Smooth muscle cell (in vitro differentiated cells): ENCODE measurements at regions not wholly inside any gene's neighbourhood (a gene's known extent, or its start where the extent isn't known, plus 50 kb on each side); places are given as distances from the start of the nearest gene placed in this dataset.

Experiments
- DNase-seq: peaks from one replicate; lab custom pipeline; 2025; ENCODE audit not compliant: unreplicated experiment; lab: John Stamatoyannopoulos, UW
- H2AFZ ChIP-seq: fragments of 200-600 bp; sonication (generic); 2 replicates; pipeline ENCODE4 v1.6.0; 2016; ENCODE audit warnings: antibody characterized with exemption, low read depth, mild to moderate bottlenecking
- H3F3A ChIP-seq: fragments of 200-600 bp; sonication (generic); 2 replicates; pipeline ENCODE4 v1.6.0; 2017; ENCODE audit warnings: antibody characterized with exemption, low read depth
- H3K27ac ChIP-seq: fragments of 200-600 bp; sonication (generic); 2 replicates; pipeline ENCODE4 v1.5.1; 2016; ENCODE audit warnings: low read depth, mild to moderate bottlenecking
- H3K27me3 ChIP-seq: fragments of 200-600 bp; sonication (generic); 2 replicates; pipeline ENCODE4 v1.6.1; 2016; ENCODE audit warnings: low read depth, mild to moderate bottlenecking
- H3K36me3 ChIP-seq: fragments of 200-600 bp; sonication (generic); 2 replicates; pipeline ENCODE4 v1.5.1; 2016; ENCODE audit warnings: low read depth
- H3K4me1 ChIP-seq: fragments of 200-600 bp; sonication (generic); 2 replicates; pipeline ENCODE4 v1.5.1; 2016; ENCODE audit warnings: low read depth
- H3K4me2 ChIP-seq: fragments of 200-600 bp; sonication (generic); 2 replicates; pipeline ENCODE4 v1.6.0; 2016; ENCODE audit warnings: mild to moderate bottlenecking
- H3K4me3 ChIP-seq: fragments of 200-600 bp; sonication (generic); 2 replicates; pipeline ENCODE4 v1.5.1; 2016; ENCODE audit warnings: mild to moderate bottlenecking
- H3K79me2 ChIP-seq: fragments of 200-600 bp; sonication (generic); 2 replicates; pipeline ENCODE4 v1.6.0; 2016; ENCODE audit warnings: low read depth, mild to moderate bottlenecking
- H3K9ac ChIP-seq: fragments of 200-600 bp; sonication (generic); 2 replicates; pipeline ENCODE4 v1.6.0; 2016; ENCODE audit warnings: low read depth
- H3K9me3 ChIP-seq: fragments of 200-600 bp; sonication (generic); replicated peaks from 2 replicates; pipeline ENCODE4 v1.5.1; 2016; ENCODE audit warnings: low read depth
- H4K20me1 ChIP-seq: fragments of 200-600 bp; sonication (generic); 2 replicates; pipeline ENCODE4 v1.6.0; 2016; ENCODE audit warnings: low read depth
- WGBS: methylation state at CpG from one replicate; pipeline ENCODE4 v1.1.7; 2016; ENCODE audit warnings: low lambda C conversion rate; 5-methylcytosine and 5-hydroxymethylcytosine counted together
- TF ChIP-seq, protein P1 (sequence below): fragments of 200-600 bp; sonication (generic); IDR thresholded peaks from 2 replicates; pipeline ENCODE4 v1.5.1; 2017; ENCODE audit warnings: borderline replicate concordance, mild to moderate bottlenecking, antibody characterized with exemption; ENCODE audit not compliant: insufficient read depth, poor library complexity, severe bottlenecking

DNA sequence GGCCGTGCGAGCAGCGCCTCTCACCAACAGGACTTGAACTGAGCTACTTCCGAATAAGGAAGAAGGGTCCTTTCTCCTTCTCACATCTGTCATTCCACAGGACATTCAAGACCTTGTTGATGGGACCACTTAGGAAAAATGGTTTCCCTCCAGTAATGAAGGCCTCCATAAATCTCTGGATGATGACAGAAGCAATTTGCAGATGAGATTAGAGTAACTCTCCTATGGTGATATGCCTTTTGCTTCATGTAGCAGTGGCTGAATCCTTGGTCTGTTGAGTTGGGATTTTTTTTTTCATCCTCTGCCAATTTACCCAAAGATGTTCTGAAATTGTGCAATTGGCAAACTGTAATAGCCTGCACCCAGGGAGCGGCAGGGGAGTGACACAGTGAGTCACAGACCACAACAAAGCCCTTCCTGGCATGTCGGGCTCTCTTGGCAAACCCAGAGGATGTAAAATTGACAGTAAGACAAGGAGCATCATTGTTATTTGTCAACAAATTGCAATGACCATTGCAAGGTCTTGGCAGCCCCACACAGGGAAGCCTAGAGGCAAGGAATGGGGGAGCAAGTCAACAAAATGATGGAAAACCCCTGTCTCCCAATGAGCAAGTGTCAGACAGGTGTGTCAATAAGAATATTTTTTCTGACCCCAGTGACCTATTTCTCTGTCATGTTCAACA lies 275.9 kb downstream of the ACTL7B start:
- Histone ChIP-seq H3K27ac (no peak overlapping the region), H2AFZ (no peak overlapping the region), H4K20me1 (no peaks in the 10 kb centered on the region), H3K4me1 (no peaks in the 10 kb centered on the region), H3K79me2 (no peaks in the 10 kb centered on the region), H3K4me3 (no peak overlapping the region), H3F3A (no peaks in the 10 kb centered on the region), H3K9ac (no peak overlapping the region), H3K27me3 (no peaks in the 10 kb centered on the region), H3K36me3 (no peaks in the 10 kb centered on the region), H3K4me2 (no peak overlapping the region), H3K9me3 (no peaks in the 10 kb centered on the region)
- DNase-seq = no peak
- 88% methylated on average over 6 of the region's 6 CpGs for WGBS
- TF ChIP-seq, protein P1, sequence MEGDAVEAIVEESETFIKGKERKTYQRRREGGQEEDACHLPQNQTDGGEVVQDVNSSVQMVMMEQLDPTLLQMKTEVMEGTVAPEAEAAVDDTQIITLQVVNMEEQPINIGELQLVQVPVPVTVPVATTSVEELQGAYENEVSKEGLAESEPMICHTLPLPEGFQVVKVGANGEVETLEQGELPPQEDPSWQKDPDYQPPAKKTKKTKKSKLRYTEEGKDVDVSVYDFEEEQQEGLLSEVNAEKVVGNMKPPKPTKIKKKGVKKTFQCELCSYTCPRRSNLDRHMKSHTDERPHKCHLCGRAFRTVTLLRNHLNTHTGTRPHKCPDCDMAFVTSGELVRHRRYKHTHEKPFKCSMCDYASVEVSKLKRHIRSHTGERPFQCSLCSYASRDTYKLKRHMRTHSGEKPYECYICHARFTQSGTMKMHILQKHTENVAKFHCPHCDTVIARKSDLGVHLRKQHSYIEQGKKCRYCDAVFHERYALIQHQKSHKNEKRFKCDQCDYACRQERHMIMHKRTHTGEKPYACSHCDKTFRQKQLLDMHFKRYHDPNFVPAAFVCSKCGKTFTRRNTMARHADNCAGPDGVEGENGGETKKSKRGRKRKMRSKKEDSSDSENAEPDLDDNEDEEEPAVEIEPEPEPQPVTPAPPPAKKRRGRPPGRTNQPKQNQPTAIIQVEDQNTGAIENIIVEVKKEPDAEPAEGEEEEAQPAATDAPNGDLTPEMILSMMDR = no peak

GRCh38 chr9:108575276-108575675 lies 280.5 kb downstream of the ACTL7B start:
- no peak overlapping the region for H3K4me3 ChIP-seq
- H3K9me3 ChIP-seq = no peaks in the 10 kb centered on the region
- H3K4me2 ChIP-seq = no peak overlapping the region
- no peaks in the 10 kb centered on the region for H3F3A ChIP-seq
- WGBS = 70% methylated on average over 1 of the region's 1 CpG
- no peak overlapping the region for H3K27ac ChIP-seq
- no peaks in the 10 kb centered on the region for H3K4me1 ChIP-seq
- H2AFZ ChIP-seq = no peak overlapping the region
- no peaks in the 10 kb centered on the region for H4K20me1 ChIP-seq
- H3K36me3 ChIP-seq = no peaks in the 10 kb centered on the region
- TF ChIP-seq, protein P1 = no peak
- H3K79me2 ChIP-seq = no peaks in the 10 kb centered on the region
- H3K27me3 ChIP-seq = no peaks in the 10 kb centered on the region
- DNase-seq = no peak
- H3K9ac ChIP-seq = no peak overlapping the region

DNA sequence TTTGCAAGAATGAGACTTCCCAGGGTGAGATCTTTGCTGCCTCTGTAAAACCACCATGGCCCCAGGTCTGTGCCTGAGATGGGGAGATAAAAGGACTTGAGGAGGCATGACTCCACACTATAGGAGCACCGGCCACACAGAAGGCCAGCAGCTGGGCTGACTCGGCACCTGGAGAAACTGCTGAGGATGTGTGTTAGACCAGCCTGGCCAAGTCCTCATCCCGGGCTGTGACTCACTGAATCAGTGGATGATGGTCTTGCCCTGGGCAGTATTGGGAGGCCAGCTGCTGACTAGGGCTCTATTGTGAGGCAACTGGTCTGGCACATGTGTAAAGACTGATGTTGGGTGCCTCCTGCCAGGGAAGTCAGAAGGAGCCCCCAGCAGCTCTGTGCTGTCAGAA lies 286.2 kb downstream of the ACTL7B start:
- H4K20me1 ChIP-seq = no peaks in the 10 kb centered on the region
- DNase-seq = no peak

More for the DNA sequence above, 286.2 kb downstream of the ACTL7B start:
- H3K9me3 ChIP-seq = no peaks in the 10 kb centered on the region
- H3K4me2 ChIP-seq = no peak overlapping the region
- no peak overlapping the region for H3K4me3 ChIP-seq
- TF ChIP-seq, protein P1 = no peak
- no peak overlapping the region for H2AFZ ChIP-seq
- 33% methylated on average over 3 of the region's 3 CpGs for WGBS
- H3F3A ChIP-seq = no peaks in the 10 kb centered on the region
- no peaks in the 10 kb centered on the region for H3K36me3 ChIP-seq
- H3K27ac ChIP-seq = no peak overlapping the region
- no peaks in the 10 kb centered on the region for H3K27me3 ChIP-seq
- no peaks in the 10 kb centered on the region for H3K4me1 ChIP-seq
- H3K79me2 ChIP-seq = no peaks in the 10 kb centered on the region
- no peak overlapping the region for H3K9ac ChIP-seq
